Nephron progenitor cell (in vitro differentiated cells): ENCODE measurements at regions not wholly inside any gene's neighbourhood (a gene's known extent, or its start where the extent isn't known, plus 50 kb on each side); places are given as distances from the start of the nearest gene placed in this dataset.

ENCODE experiments used
- DNase-seq: peaks from one replicate; pipeline ENCODE4 v3.0.0; 2021
- H3K27ac Mint-ChIP-seq: 2 replicates; pipeline ENCODE4 v1.8.0; 2021; ENCODE audit warnings: mild to moderate bottlenecking, moderate library complexity, mixed read lengths
- H3K27me3 Mint-ChIP-seq: 2 replicates; pipeline ENCODE4 v1.8.0; 2021; ENCODE audit warnings: mild to moderate bottlenecking, low read depth, mixed read lengths; ENCODE audit not compliant: poor library complexity
- H3K36me3 Mint-ChIP-seq: 2 replicates; pipeline ENCODE4 v1.8.0; 2021; ENCODE audit warnings: low read depth, mixed read lengths
- H3K4me1 Mint-ChIP-seq: 2 replicates; pipeline ENCODE4 v1.8.0; 2021; ENCODE audit warnings: mixed read lengths
- H3K4me3 Mint-ChIP-seq: 2 replicates; pipeline ENCODE4 v1.8.0; 2021; ENCODE audit warnings: mild to moderate bottlenecking, moderate library complexity, mixed read lengths
- H3K9me3 Mint-ChIP-seq: 2 replicates; pipeline ENCODE4 v1.8.0; 2021; ENCODE audit warnings: mild to moderate bottlenecking, moderate library complexity, mixed read lengths
- CTCF ChIP-seq: fragments of 200-600 bp; sonication (generic); IDR thresholded peaks from 2 replicates; pipeline ENCODE4 v1.5.0; 2021; ENCODE audit warnings: antibody characterized with exemption

- DNase-seq, result no peak
- TF ChIP-seq CTCF, result no peak
- peaks cover 5% of the 10 kb centered on the region for H3K36me3 Mint-ChIP-seq
- H3K4me3 Mint-ChIP-seq, result no peak overlapping the region
- peaks cover 15% of the 10 kb centered on the region for H3K4me1 Mint-ChIP-seq
- peaks cover 43% of the 10 kb centered on the region for H3K9me3 Mint-ChIP-seq
- no peak overlapping the region for H3K27ac Mint-ChIP-seq
- H3K27me3 Mint-ChIP-seq, result peaks cover 17% of the 10 kb centered on the region
These were observed 84.3 kb upstream of the CELF4 start for GRCh38 chr18:37649930-37650329.

GRCh38 chr18:37649416-37649815 is 83.8 kb upstream of the CELF4 start:
- TF ChIP-seq CTCF, result no peak
- Mint-ChIP-seq H3K4me3 (no peak overlapping the region), H3K4me1 (peaks cover 10% of the 10 kb centered on the region), H3K27me3 (peaks cover 17% of the 10 kb centered on the region), H3K27ac (no peak overlapping the region), H3K9me3 (peaks cover 45% of the 10 kb centered on the region), H3K36me3 (peaks cover 5% of the 10 kb centered on the region)
- no peak for DNase-seq

GRCh38 chr18:37641573-37641972 is 76.0 kb upstream of the CELF4 start:
- no peak for TF ChIP-seq CTCF
- no peak for DNase-seq
- H3K36me3 Mint-ChIP-seq, result peaks cover 5% of the 10 kb centered on the region
- no peak overlapping the region for H3K4me3 Mint-ChIP-seq
- no peak overlapping the region for H3K27ac Mint-ChIP-seq
- H3K4me1 Mint-ChIP-seq, result no peaks in the 10 kb centered on the region
- H3K9me3 Mint-ChIP-seq, result peaks cover 27% of the 10 kb centered on the region
- peaks cover 10% of the 10 kb centered on the region for H3K27me3 Mint-ChIP-seq

- peaks cover 20% of the 10 kb centered on the region for H3K9me3 Mint-ChIP-seq
- TF ChIP-seq CTCF, result no peak
- peaks cover 10% of the 10 kb centered on the region for H3K27me3 Mint-ChIP-seq
- no peak for DNase-seq
- H3K4me1 Mint-ChIP-seq, result no peaks in the 10 kb centered on the region
- no peak overlapping the region for H3K4me3 Mint-ChIP-seq
- no peak overlapping the region for H3K27ac Mint-ChIP-seq
- H3K36me3 Mint-ChIP-seq, result peaks cover 5% of the 10 kb centered on the region
These were observed 74.9 kb upstream of the CELF4 start for GRCh38 chr18:37640504-37640903.

GRCh38 chr18:37639846-37640245 is 74.2 kb upstream of the CELF4 start:
- H3K36me3 Mint-ChIP-seq, result no peaks in the 10 kb centered on the region
- H3K4me1 Mint-ChIP-seq, result no peaks in the 10 kb centered on the region
- no peak for DNase-seq
- no peak for TF ChIP-seq CTCF
- no peak overlapping the region for H3K27ac Mint-ChIP-seq
- peaks cover 7% of the 10 kb centered on the region for H3K27me3 Mint-ChIP-seq
- H3K4me3 Mint-ChIP-seq, result no peak overlapping the region
- H3K9me3 Mint-ChIP-seq, result peaks cover 14% of the 10 kb centered on the region

GRCh38 chr18:37637478-37637850 is 71.9 kb upstream of the CELF4 start:
- Mint-ChIP-seq H3K4me3 (no peak overlapping the region), H3K27ac (no peak overlapping the region), H3K36me3 (no peaks in the 10 kb centered on the region), H3K4me1 (no peaks in the 10 kb centered on the region), H3K27me3 (peaks cover 11% of the 10 kb centered on the region), H3K9me3 (no peaks in the 10 kb centered on the region)
- no peak for DNase-seq
- TF ChIP-seq CTCF, result no peak
